Inflammatory macrophage treated with lipopolysaccharide for 1 hour (primary cell): ENCODE measurements at regions not wholly inside any gene's neighbourhood (a gene's known extent, or its start where the extent isn't known, plus 50 kb on each side); places are given as distances from the start of the nearest gene placed in this dataset.

Experiments
- DNase-seq, 2 donors: peaks; one replicate each; pipeline ENCODE4 v3.0.0-alpha.2; 2020 to 2022

DNA sequence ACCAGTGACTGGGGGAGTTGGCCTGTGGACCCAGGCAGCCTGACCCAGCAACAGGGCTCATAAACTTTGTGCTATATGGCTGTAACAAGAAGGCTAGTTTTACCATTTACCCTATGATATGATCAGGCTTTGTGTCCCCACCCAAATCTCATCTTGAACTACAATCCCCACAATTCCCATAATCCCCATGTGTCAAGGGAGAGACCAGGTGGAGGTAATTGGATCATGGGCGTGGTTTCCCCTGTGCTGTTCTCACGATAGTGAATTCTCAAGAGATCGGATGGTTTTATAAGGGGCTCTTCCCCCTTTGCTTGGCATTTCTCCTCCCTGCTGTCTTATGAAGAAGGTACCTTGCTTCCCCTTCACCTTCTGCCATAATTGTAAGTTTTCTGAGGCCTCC is 111.2 kb upstream of the NLRP1 start:
- DNase-seq, result no peak

- DNase-seq, result no peak
These were observed 114.7 kb upstream of the NLRP1 start for GRCh38 chr17:5698959-5699358.

DNA sequence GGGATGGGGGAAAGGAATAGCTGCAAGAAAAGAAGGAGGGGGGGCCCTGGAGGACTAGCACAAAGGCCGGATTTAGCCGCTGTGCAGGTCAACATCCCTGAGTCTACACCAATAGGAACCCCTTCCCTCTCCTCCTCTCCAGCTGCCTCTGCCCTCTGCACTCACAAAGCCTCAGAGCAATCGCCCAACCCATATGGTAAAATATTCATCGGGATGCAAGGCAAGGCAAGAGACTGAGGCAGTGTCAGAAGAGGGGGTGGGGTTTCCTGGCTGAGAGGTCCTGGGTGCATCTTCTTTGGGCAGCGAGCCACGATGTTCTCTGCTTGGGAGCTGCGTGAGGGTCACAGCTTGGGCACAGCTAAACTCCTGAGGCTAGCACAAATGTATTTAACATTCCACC is 115.5 kb upstream of the NLRP1 start:
- DNase-seq, result no peak

DNA sequence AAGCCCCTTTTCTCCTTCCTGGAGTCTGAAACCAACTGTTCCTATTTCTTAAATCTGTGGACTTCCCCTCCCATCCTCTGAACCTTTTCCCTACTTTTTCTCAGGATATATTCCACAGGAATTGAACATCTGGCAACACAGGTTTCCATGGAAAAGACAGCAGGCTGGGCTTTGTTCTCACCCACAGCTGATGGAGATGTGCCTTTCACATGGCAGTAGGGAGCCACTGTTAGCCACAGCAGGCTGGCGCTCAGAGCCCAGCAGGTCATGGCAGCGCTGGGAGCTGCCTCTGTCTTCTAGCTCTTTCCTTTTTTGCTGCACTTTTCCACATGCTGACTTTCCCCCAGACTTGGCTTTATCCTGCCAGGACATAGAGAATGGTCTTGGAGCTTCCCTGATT is 116.4 kb upstream of the NLRP1 start:
- DNase-seq, result no peak

DNA sequence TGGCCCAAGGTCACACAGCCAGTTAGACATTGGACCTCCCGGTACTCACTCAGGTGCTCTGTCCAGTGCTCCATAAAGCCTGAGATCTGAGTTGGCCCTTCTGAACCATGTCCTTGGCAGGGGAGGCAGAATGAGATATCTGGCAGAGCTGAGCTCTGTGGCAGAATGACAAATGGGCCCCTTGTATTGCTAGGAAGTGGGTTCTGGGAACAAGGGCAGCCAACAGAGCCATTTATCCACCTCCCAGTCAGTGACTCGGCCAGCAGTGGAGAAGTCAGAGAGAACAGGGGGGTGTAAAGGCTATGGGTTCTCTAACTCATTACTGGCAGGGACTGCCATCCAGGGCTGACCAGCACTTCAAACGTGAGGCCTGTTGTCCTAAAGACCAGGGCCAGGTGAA is 117.1 kb upstream of the NLRP1 start:
- no peak for DNase-seq

DNA sequence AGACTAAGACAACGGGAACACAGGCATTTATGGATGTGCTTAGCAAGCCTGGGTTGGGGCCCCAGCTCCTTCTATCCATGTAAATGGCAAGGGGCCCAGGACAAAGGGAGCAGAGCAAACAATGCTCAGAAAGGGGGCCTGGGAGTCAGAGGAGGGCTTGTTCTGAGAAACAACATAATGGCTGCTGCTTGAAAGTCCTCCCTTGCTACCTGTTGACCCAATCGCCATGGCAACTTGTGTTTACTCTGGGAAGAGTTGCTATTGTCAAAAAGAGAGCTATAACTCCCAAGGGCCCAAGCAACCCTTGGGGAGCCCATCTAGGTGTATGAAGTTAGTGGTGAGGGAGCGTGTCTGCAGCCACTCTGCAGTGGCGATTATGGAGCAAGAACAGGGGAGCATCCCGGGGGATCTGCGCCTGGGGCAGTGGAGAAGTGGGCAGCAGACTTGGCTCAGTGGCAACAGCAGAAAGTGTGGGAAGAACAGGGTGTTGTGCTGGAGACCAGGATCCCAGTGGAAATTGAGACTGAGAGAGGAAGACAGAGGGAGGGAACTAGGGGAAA is 118.7 kb upstream of the NLRP1 start:
- no peak for DNase-seq

- DNase-seq, result no peak
These were observed 119.4 kb upstream of the NLRP1 start for GRCh38 chr17:5703736-5704135.

DNA sequence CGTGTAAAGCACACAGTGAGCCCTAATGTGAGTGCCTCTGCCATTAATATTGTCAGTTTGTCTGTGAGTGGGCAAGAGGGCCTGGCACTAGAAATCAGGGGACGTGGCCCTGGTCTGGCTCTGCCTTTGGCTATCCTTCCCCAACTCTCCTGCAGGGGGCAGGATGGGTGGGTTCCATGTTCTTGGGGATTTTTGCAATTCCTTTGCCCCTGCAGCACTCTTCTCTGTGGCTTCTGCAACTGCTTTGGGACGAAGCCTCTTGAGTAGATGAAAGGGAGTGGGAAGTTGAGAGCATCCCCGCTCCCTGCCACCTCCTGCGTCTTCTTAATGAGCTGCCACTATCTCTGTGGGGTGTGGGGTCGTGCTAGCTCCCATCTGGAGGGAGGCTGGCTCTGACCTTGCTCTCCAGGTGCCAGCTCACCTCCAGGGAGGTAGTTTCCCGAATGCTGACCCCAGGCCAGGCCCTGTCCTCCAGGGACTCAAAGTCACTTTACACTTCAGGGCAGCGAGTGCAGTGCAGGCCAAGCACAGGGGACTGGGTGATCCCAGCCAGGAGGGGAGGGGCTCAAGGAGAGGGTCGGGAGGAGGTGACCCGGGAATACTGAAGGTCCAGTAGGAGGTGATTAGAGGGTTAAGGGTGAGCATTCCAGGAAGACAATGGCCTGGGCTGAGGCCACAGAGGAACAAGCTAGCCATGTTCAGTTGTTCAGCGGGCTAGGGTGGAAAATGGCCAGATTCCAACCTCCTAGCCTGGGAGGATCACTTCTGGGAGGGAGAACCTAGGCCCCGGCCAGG is 121.0 kb upstream of the NLRP1 start:
- DNase-seq, result peak in 1 of 2 donors; percentile 4

GRCh38 chr17:5705876-5706576 is 121.7 kb upstream of the NLRP1 start:
- DNase-seq, result no peak

GRCh38 chr17:5706577-5707210 is 122.4 kb upstream of the NLRP1 start:
- DNase-seq, result peak; percentile 29 to 80

DNA sequence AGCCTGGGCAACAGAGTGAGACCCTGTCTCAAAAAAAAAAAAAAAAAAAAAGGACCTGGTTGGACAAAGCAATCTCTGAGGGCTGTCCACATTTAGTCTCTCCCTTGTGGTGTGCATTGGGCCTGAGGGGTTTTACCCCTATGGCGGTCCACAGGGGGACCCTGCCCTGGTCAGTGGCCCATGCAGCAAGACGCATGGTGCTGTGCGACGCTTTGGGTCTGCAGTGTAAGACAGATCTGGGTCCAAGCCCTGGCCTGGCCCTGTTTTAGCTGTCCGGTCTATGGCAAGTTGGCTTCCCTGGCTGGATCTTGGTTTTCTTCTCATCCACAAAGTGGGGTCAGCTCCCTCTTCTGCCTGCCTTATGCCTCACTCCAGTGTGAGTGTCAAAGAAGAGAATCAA is 123.2 kb upstream of the NLRP1 start:
- DNase-seq, result no peak

- DNase-seq, result no peak
These were observed 124.0 kb upstream of the NLRP1 start for GRCh38 chr17:5708344-5708743.

DNA sequence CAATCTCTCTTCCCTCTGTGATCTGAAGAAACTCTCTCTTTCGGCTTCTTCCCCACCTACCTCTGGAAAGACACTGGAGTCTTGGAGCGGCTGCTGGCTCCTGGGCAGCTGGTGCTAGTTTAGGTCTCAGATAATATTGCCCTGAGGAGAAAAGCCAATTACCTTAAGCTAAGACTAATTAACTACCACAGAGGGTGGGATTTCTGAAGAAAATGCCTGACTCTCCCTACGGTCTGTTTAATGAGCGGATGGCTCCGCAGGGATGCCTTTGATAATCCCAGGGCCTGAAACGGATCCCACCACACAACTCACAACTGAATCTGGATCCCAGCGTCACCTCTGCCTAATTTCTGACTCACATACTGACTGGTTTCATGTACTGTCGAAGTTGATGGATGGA is 127.0 kb upstream of the NLRP1 start:
- DNase-seq, result no peak

- DNase-seq, result no peak
These were observed 130.7 kb upstream of the NLRP1 start for GRCh38 chr17:5714993-5715392.

GRCh38 chr17:5715478-5715877 is 131.2 kb upstream of the NLRP1 start:
- peak; percentile 81 to 93 for DNase-seq

- DNase-seq, result no peak
These were observed 134.4 kb upstream of the NLRP1 start for GRCh38 chr17:5718726-5719125.

DNA sequence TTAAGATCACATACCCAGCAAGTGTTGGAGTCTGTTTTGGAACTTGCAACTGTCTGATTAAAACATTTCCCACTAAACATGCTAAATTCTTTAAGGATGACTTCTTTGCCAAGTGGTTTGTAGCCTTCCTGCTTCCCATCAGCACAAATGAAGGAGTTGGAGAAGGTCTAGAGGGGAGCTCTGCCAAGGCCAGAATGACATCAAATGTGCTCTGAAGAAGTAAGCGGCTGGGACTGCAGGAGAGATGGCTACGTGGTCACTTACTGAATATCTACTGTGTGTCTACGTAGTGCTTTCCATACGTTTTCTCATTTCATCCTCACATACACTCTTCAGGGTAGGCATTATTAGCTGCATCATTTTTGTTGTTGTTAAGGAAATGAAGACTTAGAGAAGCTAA is 135.7 kb upstream of the NLRP1 start:
- DNase-seq, result no peak

GRCh38 chr17:5730373-5730772 is 146.1 kb upstream of the NLRP1 start:
- no peak for DNase-seq

GRCh38 chr17:5740937-5741336 is 156.6 kb upstream of the NLRP1 start:
- DNase-seq, result no peak

GRCh38 chr17:5741810-5742209 is 157.5 kb upstream of the NLRP1 start:
- DNase-seq, result no peak

DNA sequence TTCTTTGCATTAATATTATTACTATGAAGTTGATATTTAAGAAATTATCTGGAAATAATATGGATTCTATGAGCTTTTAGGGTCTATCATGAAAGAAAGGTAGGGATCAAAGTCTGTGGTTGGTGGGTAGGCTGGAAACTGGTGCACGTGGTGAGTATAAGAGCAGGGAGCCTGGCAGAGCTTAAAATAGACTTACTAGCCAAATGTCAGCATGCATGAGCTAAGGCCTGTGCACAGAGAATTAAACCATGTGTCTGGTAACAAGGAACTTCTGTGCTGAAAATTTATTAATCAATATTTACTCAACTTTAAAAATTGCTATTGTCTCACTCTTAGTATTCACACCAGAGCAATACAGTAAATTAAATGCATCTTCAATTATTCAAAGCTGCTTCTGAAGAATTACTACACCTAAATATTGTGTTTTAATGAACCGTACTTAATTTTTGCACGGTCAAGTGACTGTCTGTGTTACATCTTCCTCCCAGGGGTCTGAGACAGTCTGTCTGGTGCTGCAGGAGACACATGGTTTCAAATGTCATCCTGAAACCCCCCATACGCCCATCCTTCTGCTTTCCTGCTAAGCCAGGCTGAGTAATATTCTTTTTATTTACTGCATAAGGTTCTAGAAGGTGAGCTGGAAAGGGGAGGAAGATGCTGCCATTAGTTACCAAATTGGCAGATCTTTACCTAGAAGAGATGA is 161.0 kb upstream of the NLRP1 start:
- no peak for DNase-seq

- DNase-seq, result no peak
These were observed 163.0 kb upstream of the NLRP1 start for GRCh38 chr17:5747276-5747675.

DNA sequence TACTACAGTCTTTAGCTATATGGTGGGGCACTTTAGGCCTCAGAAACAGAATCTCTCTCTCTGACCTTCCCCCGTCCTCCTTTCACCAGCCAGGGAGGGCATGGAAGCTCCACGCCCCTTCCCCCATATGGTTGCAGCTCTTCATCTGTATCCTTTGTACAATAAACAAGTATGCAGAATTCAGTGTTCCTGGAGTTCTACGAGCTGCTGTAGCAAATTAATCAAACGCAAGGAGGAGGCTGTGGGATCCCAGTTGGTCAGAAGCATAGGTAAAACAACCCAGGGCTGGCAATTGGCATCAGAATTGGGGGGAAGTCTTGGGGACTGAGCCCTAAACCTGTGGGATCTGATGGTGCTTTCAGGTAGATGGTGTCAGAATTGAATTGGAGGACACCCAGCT is 163.7 kb upstream of the NLRP1 start:
- DNase-seq, result no peak
